Left renal cortex interstitium (tissue), 4 donors: ENCODE measurements at regions not wholly inside any gene's neighbourhood (a gene's known extent, or its start where the extent isn't known, plus 50 kb on each side); places are given as distances from the start of the nearest gene placed in this dataset.
"Not testable (repeated sequence)": the region's sequence is repeated elsewhere in the genome, so short reads cannot be mapped to it uniquely, and the experiment has no call there.

ENCODE experiments used
- DNase-seq, 4 donors: peaks; one replicate each; pipeline ENCODE4 v3.0.0-alpha.2; 2013; ENCODE audit warnings: low read depth in 4 of 4, low spot score in 2 of 4, missing footprints in 1 of 4

GRCh38 chr11:87675993-87676392 is 499.2 kb downstream of the RAB38 start:
- DNase-seq = no peak

- DNase-seq = no peak
Observed at GRCh38 chr11:87666730-87667129, 508.5 kb downstream of the RAB38 start.

DNA sequence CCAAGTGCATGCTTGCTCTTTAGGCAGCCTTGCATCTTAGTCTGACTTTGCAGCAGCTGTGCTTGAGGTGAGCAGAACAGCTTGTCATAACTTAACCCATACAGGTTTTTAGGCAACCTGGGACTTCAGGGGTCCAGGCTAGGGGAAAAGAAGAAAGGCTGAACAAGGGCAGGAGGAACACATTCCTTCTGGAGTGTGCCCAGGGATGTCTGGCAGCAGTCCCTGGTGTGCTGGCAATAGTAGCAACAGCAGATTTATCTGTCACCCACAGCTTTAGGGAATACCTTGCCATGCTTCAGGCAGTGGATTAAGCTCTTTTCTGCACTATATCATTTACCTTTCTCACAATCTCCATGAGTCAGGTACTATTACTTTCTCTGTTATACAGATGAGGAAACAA is 513.0 kb downstream of the RAB38 start:
- DNase-seq = no peak

DNA sequence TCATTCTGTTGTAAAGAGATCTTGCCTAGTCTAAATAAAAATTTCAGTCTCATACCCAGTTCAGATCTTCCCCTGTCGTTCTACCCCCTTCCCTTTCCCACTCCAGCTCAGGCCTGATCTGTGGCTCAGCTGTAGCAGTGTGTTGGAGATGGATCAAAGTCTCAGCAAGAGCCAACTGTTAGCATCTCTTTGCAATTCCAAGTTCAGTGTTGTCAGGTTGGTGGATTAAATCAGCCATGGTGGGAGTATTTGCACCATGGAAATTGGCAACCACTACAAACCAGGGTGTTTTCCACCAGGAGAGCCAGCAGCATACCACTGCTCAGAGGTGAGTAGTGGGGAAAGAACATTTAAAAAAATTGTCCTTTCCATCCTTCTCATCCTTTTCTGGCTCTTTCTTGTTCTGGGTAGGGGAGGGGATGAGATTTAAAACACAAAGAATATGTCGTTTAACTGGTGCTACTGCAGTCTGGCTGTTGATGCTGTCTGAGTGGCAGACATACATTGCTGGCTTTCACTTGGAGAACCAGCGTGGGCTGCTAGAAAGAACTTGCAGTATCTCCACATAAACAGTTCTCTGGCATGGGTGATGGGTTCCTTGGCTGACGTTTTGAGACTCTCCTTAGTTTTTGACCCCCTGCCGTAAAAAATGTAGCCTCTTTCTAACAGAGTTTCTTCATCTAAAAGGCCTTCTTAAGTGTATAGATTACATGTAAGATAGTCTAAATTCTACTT is 514.1 kb downstream of the RAB38 start:
- DNase-seq = no peak

DNA sequence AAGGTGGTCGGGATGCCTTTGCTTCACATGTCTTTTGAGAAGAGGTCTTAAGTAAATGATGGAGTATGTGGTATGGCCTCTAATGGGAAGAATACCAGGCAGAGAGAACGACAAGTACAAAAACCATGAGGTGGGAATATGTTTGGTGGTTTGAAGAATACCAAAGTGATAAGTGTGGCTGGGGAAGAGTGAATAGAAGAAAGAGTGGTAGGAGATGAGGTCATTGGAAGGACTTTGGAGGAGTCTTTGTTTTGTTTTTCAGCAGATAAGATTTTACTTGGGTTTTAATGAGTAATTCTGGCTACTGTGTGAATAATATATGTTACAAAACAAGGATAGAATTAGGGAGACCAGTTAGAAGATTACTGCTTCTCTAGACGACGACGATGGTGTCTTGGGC is 515.4 kb downstream of the RAB38 start:
- DNase-seq = no peak

DNA sequence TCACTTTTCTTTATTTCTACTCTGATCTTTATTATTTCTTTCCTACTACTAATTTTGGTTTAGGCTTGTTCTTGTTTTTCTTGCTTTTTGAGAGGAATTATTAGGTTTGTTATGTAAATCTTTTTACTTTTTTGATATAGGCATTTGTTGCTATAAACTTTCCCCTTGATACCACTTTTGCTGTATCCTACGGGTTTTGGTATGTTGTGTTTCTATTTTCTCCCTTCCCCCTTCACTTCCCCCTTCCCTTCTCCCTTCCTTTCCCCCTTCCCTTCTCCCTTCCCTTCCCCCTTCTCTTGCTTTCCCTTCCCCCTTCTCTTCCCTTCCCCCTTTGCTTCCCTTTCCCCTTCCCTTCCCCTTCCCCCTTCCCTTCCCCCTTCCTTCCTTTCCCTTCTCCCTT is 529.6 kb downstream of the RAB38 start:
- no peak for DNase-seq

DNA sequence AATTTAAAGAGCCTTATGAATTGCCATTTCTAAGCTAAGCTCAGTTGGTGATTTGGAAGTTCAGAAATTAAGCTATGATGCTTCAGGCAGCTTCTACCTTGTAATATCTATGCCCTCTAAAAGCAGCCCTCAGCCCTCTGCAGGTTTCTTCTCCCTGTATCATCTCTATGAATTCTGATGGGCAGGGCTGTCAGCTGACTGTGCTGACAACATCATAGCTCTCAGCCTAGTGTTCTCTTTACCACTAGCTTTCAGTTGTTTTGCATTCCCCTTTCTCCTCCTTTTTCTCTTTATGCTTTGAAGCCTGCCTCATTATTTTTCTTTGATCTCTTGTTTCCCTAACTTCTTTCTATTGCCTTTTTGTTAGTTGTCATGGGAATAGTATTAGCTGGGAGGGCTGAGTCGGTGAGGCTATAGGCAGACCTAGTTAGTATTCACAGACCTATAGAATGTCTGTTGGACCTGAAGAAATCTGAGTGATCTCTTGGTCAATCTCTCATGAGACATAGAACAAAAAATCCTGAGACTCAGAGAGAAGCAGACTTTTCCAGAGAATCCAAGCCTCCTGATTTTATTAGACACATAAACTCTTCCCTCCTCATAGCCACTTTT is 535.4 kb downstream of the RAB38 start:
- DNase-seq = no peak

- no peak for DNase-seq
Observed at GRCh38 chr11:87635001-87635400, 540.2 kb downstream of the RAB38 start.

- DNase-seq = no peak
Observed at GRCh38 chr11:87634331-87634730, 540.9 kb downstream of the RAB38 start.

- DNase-seq = no peak
Observed at GRCh38 chr11:87628957-87629356, 546.3 kb downstream of the RAB38 start.

- no peak for DNase-seq
Observed at GRCh38 chr11:87628026-87628580, 547.1 kb downstream of the RAB38 start.

DNA sequence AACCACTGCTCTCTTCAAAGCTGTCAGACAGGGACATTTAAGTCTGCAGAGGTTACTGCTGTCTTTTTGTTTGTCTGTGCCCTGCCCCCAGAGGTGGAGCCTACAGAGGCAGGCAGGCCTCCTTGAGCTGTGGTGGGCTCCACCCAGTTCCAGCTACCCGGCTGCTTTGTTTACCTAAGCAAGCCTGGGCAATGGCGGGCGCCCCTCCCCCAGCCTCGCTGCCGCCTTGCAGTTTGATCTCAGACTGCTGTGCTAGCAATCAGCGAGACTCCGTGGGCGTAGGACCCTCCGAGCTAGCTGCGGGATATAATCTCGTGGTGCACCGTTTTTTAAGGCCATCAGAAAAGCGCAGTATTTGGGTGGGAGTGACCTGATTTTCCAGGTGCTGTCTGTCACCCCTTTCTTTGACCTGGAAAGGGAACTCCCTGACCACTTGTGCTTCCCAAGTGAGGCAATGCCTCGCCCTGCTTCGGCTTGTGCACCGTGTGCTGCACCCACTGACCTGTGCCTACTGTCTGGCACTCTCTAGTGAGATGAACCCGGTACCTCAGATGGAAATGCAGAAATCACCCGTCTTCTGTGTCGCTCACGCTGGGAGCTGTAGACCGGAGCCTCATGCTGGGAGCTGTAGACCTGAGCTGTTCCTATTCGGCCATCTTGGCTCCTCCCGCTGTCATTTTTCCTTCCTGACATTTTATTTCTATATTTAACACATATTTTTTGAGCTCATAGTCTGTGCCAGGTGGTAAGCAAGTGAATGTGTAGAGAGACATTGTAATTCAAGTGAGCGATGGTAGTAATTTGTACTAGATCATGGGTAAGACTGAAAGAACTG is 551.5 kb downstream of the RAB38 start:
- DNase-seq = not testable (repeated sequence)

DNA sequence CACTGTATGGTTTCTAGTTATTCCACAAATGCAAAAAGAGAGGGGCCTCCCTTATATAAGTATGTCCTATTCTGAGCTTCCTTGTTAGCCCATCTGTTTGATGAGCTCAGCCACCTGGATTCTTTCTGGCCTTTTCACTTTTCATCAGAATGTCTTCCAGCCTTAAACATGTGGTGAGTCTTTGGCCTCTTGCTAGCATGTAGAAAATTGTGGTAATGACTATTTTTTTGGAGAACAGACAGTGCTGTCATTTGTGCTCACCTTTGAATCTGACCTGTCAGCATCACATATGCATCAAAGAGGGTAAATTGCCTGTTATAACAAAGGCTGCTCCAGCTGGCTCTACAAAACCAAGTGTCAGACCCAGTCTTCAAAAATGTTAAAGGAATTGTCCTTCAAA is 558.7 kb downstream of the RAB38 start:
- DNase-seq = no peak

- no peak for DNase-seq
Observed at GRCh38 chr11:87604350-87604749, 566.6 kb downstream of the TMEM135 start.

DNA sequence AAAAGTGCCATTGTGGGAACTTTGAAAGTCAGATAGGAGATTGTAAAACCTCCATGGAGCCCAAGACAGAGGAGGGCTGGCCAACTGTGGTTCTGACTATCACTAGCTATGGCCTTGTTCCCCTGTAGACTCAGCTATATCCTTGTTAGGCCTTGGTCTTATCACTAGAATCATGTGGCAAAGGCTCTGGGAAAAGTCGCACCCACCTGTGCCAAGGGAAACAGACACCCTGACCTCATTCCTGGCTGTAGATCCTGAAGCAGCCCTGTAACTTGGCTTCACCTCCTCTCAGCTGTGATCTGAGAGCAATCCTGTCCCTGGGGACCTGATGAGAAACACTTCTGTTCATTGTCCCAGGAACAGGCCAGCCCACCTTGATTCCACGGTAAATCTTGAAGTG is 566.2 kb downstream of the TMEM135 start:
- no peak for DNase-seq

DNA sequence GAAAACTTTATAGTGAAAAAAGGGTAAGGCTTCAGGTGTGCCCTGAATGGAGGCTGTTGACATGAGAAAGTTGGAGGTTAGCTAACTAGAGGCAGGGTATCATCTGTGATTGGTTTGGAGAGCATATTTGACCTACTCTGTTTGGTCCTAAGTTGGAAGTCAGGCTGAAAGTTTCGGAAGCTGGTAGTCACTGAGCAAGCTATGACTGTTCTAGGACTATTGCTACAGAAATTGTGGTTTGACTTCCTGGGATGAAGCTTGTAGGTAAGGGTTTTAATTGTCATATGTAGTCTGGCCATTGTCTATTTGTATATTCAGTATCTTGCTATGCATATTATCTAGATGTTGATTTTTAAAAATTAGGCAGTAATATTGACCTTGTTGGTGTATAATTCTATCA is 565.0 kb downstream of the TMEM135 start:
- DNase-seq = no peak

GRCh38 chr11:87600938-87601337 is 563.2 kb downstream of the TMEM135 start:
- no peak for DNase-seq

- no peak for DNase-seq
Observed at GRCh38 chr11:87597725-87598124, 560.0 kb downstream of the TMEM135 start.

- DNase-seq = no peak
Observed at GRCh38 chr11:87596176-87596575, 558.4 kb downstream of the TMEM135 start.

DNA sequence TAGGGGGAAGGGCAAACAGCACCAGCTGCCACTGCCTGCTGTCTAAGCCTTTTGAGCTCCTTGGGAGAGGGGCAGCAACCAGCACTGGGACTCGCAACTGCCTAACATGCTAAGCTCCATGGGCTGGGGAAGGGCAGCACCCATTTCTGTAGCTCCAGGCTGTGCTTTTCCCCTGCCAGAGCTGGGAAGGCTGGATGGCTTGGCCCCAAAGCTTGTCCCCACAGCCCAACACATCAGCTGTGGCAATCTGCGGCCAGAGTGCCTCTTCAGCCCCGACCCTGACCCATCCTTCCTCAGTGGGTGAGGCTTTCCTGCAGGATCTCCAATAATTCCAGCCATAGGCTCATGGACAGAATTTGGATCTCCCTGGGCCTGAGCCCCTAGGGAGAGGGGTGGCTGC is 551.3 kb downstream of the TMEM135 start:
- DNase-seq = no peak

GRCh38 chr11:87585613-87586012 is 547.9 kb downstream of the TMEM135 start:
- DNase-seq = not testable (repeated sequence)
